BJ (cell line): ENCODE measurements at regions not wholly inside any gene's neighbourhood (a gene's known extent, or its start where the extent isn't known, plus 50 kb on each side); places are given as distances from the start of the nearest gene placed in this dataset.

Experiments
- CTCF ChIA-PET: fragments of 350-600 bp; formaldehyde crosslinking; extraction: SDS; loops from one replicate; lab custom pipeline; 2021; ENCODE audit warnings: antibody characterized with exemption, inconsistent platforms; lab: Yijun Ruan, JAX
- POLR2A ChIA-PET: fragments of 300-600 bp; sonication (Branson Sonifier 250); formaldehyde crosslinking; extraction: SDS; loops from one replicate; lab custom pipeline; 2021; ENCODE audit warnings: antibody characterized with exemption; lab: Charles Lee
- DNase-seq: peaks from one replicate; pipeline ENCODE4 v3.0.0-alpha.2; 2011; ENCODE audit warnings: low read depth
- H3K27me3 ChIP-seq: 2 replicates; pipeline ENCODE4 v1.6.0; 2011; ENCODE audit warnings: low read length; ENCODE audit not compliant: control insufficient read depth, insufficient read depth
- H3K36me3 ChIP-seq: 2 replicates; pipeline ENCODE4 v1.5.1; 2011; ENCODE audit warnings: low read length; ENCODE audit not compliant: control insufficient read depth, insufficient read depth
- H3K4me3 ChIP-seq: 2 replicates; pipeline ENCODE4 v1.5.1; 2011; ENCODE audit warnings: low read depth, mild to moderate bottlenecking, control low read depth, low read length
- TF ChIP-seq, protein P1 (sequence below): IDR thresholded peaks from 2 replicates; pipeline ENCODE4 v1.5.1; 2011; ENCODE audit warnings: low read depth, mild to moderate bottlenecking, control low read depth, inconsistent platforms, low read length, moderate library complexity; ENCODE audit not compliant: insufficient read depth

DNA sequence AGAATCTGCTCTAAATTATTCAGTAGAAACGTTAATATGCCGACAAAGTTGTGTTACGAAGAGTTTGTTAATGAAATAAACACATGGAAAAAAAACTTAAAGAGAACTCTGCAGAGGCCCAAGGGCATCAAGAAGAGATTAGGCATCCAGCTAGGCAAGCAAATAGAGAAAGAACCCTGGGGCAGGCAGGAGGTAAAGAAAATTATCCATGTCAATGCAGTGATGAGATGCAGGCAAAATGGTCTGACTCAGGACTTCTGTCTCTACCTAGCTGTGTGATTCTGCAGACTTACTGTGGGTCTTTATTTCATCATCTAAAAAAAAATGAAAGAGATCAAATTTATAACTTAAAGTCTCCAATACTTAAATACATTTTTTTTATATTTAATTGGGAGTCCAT is 448.0 kb downstream of the HAO1 start:
- ChIA-PET CTCF (no interaction called here), POLR2A (no interaction called here)
- no peak for DNase-seq
- Histone ChIP-seq H3K36me3 (no peaks in the 10 kb centered on the region), H3K27me3 (no peaks in the 10 kb centered on the region), H3K4me3 (no peak overlapping the region)
- TF ChIP-seq, protein P1, sequence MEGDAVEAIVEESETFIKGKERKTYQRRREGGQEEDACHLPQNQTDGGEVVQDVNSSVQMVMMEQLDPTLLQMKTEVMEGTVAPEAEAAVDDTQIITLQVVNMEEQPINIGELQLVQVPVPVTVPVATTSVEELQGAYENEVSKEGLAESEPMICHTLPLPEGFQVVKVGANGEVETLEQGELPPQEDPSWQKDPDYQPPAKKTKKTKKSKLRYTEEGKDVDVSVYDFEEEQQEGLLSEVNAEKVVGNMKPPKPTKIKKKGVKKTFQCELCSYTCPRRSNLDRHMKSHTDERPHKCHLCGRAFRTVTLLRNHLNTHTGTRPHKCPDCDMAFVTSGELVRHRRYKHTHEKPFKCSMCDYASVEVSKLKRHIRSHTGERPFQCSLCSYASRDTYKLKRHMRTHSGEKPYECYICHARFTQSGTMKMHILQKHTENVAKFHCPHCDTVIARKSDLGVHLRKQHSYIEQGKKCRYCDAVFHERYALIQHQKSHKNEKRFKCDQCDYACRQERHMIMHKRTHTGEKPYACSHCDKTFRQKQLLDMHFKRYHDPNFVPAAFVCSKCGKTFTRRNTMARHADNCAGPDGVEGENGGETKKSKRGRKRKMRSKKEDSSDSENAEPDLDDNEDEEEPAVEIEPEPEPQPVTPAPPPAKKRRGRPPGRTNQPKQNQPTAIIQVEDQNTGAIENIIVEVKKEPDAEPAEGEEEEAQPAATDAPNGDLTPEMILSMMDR: no peak

DNA sequence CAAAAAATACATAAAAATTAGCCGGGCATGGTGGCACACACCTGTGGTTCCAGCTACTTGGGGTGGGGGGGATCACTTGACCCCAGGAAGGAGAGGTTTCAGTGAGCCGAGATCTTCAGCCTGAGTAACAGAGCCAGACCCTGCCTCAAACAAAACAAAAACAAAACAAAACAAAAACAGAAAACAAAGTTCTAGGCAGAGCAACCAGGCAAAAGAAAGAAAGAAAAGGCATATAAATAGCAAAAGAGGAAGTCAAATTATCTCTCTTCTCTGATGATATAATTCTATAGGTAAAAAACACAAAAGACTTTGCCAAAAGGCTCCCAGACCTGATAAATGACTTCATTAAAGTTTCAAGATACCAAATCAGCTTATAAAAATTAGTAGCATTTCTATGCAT is 446.9 kb downstream of the HAO1 start:
- POLR2A ChIA-PET: no interaction called here
- Histone ChIP-seq H3K36me3 (no peaks in the 10 kb centered on the region), H3K27me3 (no peaks in the 10 kb centered on the region), H3K4me3 (no peak overlapping the region)
- no peak for DNase-seq
- TF ChIP-seq, protein P1: no peak
- CTCF ChIA-PET: no interaction called here

DNA sequence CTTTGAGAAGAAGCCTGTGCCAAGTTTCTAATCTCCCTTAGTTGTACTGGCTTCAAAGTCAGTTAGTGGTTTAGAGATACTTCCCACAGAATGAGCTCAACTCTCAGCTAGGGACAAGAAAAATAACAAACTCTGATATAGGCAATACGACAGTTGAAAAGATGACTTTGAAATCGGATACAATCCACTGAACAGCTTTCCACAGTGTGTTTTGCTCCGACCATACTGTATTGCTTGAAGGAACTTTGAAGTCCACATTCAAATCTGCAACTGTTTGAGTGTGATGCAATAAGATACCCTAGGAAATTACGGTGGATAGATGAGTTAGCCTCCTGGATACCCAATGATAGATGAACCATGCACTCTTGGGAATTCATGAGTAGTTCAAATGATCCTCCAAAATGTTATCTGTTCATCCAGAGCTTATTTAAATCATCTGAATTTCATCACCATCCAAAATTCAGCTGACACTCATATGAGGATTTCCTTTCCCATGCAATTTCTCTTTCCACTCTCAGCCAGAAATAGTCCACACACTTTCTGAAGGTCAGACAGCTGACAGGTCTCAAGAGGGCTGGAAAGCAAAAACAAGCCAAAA is 443.8 kb downstream of the HAO1 start:
- Histone ChIP-seq H3K36me3 (no peaks in the 10 kb centered on the region), H3K27me3 (no peaks in the 10 kb centered on the region), H3K4me3 (no peak overlapping the region)
- TF ChIP-seq, protein P1: no peak
- ChIA-PET POLR2A (no interaction called here), CTCF (no interaction called here)
- DNase-seq: no peak

DNA sequence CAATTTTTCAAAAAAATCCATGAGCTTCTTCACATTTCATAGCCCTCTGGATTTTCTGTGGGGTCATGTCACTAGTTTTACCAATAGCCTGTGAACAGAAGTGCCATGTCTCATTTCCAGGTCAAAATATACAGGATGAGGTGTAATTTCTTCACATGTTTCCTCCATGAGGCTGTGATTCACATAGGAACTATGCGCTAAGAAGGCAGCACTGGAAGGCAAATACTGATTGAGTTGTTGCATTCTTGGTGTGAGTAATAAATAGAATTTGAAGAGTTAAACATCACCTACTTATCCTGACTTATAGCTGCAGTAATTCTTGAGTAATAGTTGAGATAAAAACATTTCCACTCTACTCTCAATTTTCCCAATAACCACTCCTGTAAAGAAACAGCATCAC is 442.3 kb downstream of the HAO1 start:
- no peak overlapping the region for H3K4me3 ChIP-seq
- TF ChIP-seq, protein P1: no peak
- POLR2A ChIA-PET: no interaction called here
- no peaks in the 10 kb centered on the region for H3K36me3 ChIP-seq
- CTCF ChIA-PET: no interaction called here
- no peak for DNase-seq
- no peaks in the 10 kb centered on the region for H3K27me3 ChIP-seq

DNA sequence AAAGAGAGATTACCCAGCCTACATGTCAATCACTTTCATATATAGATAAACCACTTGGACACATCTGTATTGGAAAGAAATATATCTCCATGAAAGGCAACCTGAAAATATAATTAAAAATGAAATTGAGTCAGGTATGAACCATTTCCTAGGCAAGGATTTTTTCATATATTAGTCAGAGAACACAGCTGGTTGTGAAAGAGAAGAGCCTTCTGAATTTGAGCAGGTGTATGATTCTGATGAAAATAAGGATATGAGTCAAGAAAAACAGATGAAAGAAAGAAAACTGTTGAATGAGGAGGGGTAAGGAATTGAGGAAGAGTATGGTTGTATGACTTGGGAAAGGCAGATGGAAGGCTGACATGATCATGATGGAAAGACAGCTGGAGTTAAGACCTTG is 441.1 kb downstream of the HAO1 start:
- H3K27me3 ChIP-seq: no peaks in the 10 kb centered on the region
- TF ChIP-seq, protein P1: no peak
- ChIA-PET POLR2A (no interaction called here), CTCF (no interaction called here)
- H3K36me3 ChIP-seq: no peaks in the 10 kb centered on the region
- DNase-seq: no peak
- no peak overlapping the region for H3K4me3 ChIP-seq
